Spleen (tissue), 7 donors: ENCODE measurements at regions not wholly inside any gene's neighbourhood (a gene's known extent, or its start where the extent isn't known, plus 50 kb on each side); places are given as distances from the start of the nearest gene placed in this dataset.
"Not testable (repeated sequence)": the region's sequence is repeated elsewhere in the genome, so short reads cannot be mapped to it uniquely, and the experiment has no call there.

Source experiments
- CTCF ChIP-seq, 11 experiments: fragments of 200-600 bp in 7 of 11; fragments of 450-650 bp in 4 of 11; sonication (generic) in 4 of 11; IDR thresholded peaks in 8 of 11; conservative IDR thresholded peaks in 3 of 11; 1 replicate in 7 of 11; 2 replicates in 4 of 11; pipeline versions ENCODE4 v1.4.0 to v1.8.0; 2016 to 2021; ENCODE audit warnings: antibody characterized with exemption in 11 of 11, inconsistent platforms in 4 of 11, mild to moderate bottlenecking in 1 of 11
- POLR2AphosphoS5 ChIP-seq, 3 donors: sonication (generic); formaldehyde crosslinking; IDR thresholded peaks; one replicate each; pipeline ENCODE4 v1.5.1; 2017; ENCODE audit warnings: antibody characterized with exemption in 3 of 3
- donor health status: DM: no; HTN: no; CAD: no; lungs with moderate emphysema.
- donor health status: DM: no; HTN: no; CAD: no.
- donor health status: DM: no; HTN: no; CAD: no.

- TF ChIP-seq CTCF (IDR thresholded peaks at IDR 0.05 in 8 of 11, conservative IDR thresholded peaks at IDR 0.05 in 3 of 11); POLR2AphosphoS5 (IDR thresholded peaks at IDR 0.05): not testable (repeated sequence)
Measured at GRCh38 chrX:136934652-136935051, 54.1 kb upstream of the RBMX start.
